22Rv1 (cell line): ENCODE measurements at regions not wholly inside any gene's neighbourhood (a gene's known extent, or its start where the extent isn't known, plus 50 kb on each side); places are given as distances from the start of the nearest gene placed in this dataset.

Experiments used
- ZFX ChIP-seq: fragments of 450-650 bp; IDR thresholded peaks from 2 replicates; pipeline ENCODE4 v1.6.1; 2017; ENCODE audit warnings: antibody characterized with exemption, borderline replicate concordance
- TF ChIP-seq, protein P1 (sequence below): fragments of 450-650 bp; IDR thresholded peaks from 2 replicates; pipeline ENCODE4 v1.5.1; 2017; ENCODE audit warnings: mild to moderate bottlenecking

DNA sequence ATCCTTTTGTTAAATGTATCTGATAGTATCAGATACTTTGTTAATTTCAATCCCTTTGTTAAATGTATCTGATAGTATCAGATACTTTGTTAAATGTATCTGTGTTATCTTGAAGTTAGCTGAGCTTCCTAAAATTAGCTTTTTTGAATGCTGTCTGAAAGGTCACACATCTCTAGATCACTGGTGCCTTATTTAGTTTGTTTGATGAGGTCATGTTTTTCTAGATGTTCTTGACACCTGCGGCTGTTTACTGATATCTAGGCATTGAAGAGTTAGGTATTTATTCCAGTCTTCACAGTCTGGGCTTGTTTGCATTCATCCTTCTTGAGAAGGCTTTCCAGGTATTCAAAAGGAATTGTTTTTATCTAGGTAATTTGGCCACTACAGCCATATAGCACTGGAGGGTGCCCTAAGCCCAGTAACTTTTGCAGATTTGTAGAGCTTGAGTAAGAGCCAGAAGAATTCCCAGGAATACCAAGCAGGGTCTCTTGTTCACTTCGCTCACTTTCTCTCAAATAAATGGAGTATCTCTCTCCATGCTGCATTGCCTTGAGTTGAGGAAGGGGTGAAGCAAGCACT, 435.4 kb upstream of the GRAMD2B start:
- TF ChIP-seq, protein P1, sequence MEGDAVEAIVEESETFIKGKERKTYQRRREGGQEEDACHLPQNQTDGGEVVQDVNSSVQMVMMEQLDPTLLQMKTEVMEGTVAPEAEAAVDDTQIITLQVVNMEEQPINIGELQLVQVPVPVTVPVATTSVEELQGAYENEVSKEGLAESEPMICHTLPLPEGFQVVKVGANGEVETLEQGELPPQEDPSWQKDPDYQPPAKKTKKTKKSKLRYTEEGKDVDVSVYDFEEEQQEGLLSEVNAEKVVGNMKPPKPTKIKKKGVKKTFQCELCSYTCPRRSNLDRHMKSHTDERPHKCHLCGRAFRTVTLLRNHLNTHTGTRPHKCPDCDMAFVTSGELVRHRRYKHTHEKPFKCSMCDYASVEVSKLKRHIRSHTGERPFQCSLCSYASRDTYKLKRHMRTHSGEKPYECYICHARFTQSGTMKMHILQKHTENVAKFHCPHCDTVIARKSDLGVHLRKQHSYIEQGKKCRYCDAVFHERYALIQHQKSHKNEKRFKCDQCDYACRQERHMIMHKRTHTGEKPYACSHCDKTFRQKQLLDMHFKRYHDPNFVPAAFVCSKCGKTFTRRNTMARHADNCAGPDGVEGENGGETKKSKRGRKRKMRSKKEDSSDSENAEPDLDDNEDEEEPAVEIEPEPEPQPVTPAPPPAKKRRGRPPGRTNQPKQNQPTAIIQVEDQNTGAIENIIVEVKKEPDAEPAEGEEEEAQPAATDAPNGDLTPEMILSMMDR = no peak
- TF ChIP-seq ZFX = no peak
